ENCODE measurements at regions not wholly inside any gene's neighbourhood (a gene's known extent, or its start where the extent isn't known, plus 50 kb on each side); places are given as distances from the start of the nearest gene placed in this dataset.

- TF ChIP-seq ELK1 (IDR thresholded peaks at IDR 0.05; ENCODE audit: low read depth, low read length) = no peak
- TF ChIP-seq EHF (CRISPR knock-in tag; IDR thresholded peaks at IDR 0.05) = no peak
- peak; percentile 76 for TF ChIP-seq GATA3 (IDR thresholded peaks at IDR 0.05; ENCODE audit: borderline replicate concordance)
- TF ChIP-seq JUNB (IDR thresholded peaks at IDR 0.05) = peak; percentile 66
- no peak for TF ChIP-seq POLR2AphosphoS2 (conservative IDR thresholded peaks at IDR 0.05; ENCODE audit: low read length)
- TF ChIP-seq JUN (IDR thresholded peaks at IDR 0.05) = peak; percentile 37 to 77; a peak in 4 of 5 replicates
- peak in 1 of 2 experiments; percentile 41; a peak in 2 of 5 replicates for TF ChIP-seq RAD21 (conservative IDR thresholded peaks at IDR 0.05 in 1 of 2, IDR thresholded peaks at IDR 0.05 in 1 of 2)
- TF ChIP-seq CTCF (IDR thresholded peaks at IDR 0.05) = 0 out of 3 replicates have a peak, but pooled peaks have one; percentile 10
- no peak for TF ChIP-seq CHD4 (IDR thresholded peaks at IDR 0.05; ENCODE audit: borderline replicate concordance)
- no peak for TF ChIP-seq HOXB5 (CRISPR knock-in tag; IDR thresholded peaks at IDR 0.05)
- peak; percentile 59 for TF ChIP-seq FOSL2 (IDR thresholded peaks at IDR 0.05)
- TF ChIP-seq FOSL2 (CRISPR knock-in tag; IDR thresholded peaks at IDR 0.05) = peak; percentile 87
- TF ChIP-seq HMGXB4 (CRISPR knock-in tag; IDR thresholded peaks at IDR 0.05; ENCODE audit: borderline replicate concordance) = no peak
- no peak for TF ChIP-seq ESRRA (IDR thresholded peaks at IDR 0.05; ENCODE audit: borderline replicate concordance, low read length)
- no peak for TF ChIP-seq TFCP2L1 (CRISPR knock-in tag; IDR thresholded peaks at IDR 0.05)
- TF ChIP-seq HOXA7 (CRISPR knock-in tag; IDR thresholded peaks at IDR 0.05) = no peak
These were observed 77.5 kb upstream of the STEAP1B start (continued) for GRCh38 chr7:22577470-22578001.

GRCh38 chr7:22576612-22577469 is 76.9 kb upstream of the STEAP1B start:
- WGBS (ENCODE audit: missing lambda C conversion rate) = 57% methylated on average over 5 of the region's 5 CpGs
- peak; percentile 16 to 22; a peak in 3 of 6 replicates for ATAC-seq
- H3K27ac ChIP-seq = peak overlapping the region; percentile 54 to 84; a peak in 5 of 6 replicates
- CTCF ChIA-PET = interaction anchor here (0.7 to 3.2 kb wide), 18 partner anchors 8 to 478 kb away, joined by 3 to 52 read pairs (median 4); partner anchors contain the start of gene IL6
- POLR2A ChIA-PET = interaction anchor here (0.6 to 1.2 kb wide), 8 partner anchors 8 to 280 kb away, joined by 3 to 9 read pairs (median 4); partner anchors contain the start of gene IL6
- H3K9me3 ChIP-seq = no peaks in the 10 kb centered on the region
- FAIRE-seq = no peak
- DNase-seq (ENCODE audit: low read depth in 1 of 2, low spot score in 1 of 2) = no peak
- H3K4me2 ChIP-seq = peak overlapping the region; percentile 57
- no peak overlapping the region for H3K4me3 ChIP-seq
- peaks cover 28% of the 10 kb centered on the region for H3K4me1 ChIP-seq
- TF ChIP-seq PHF8 (IDR thresholded peaks at IDR 0.05; ENCODE audit: borderline replicate concordance, low read depth) = no peak
- no peak for TF ChIP-seq MAZ (IDR thresholded peaks at IDR 0.05; ENCODE audit: borderline replicate concordance, low read depth, low read length)
- no peak for TF ChIP-seq KDM5A (IDR thresholded peaks at IDR 0.05)
- no peak for TF ChIP-seq ZSCAN20 (CRISPR knock-in tag; IDR thresholded peaks at IDR 0.05)
- TF ChIP-seq FOSL2 (IDR thresholded peaks at IDR 0.05) = no peak
- no peak for TF ChIP-seq FOSL2 (CRISPR knock-in tag; IDR thresholded peaks at IDR 0.05)
- no peak for TF ChIP-seq PBX3 (IDR thresholded peaks at IDR 0.05)
- no peak for TF ChIP-seq SREBF2 (IDR thresholded peaks at IDR 0.05)
- no peak for TF ChIP-seq BCL3 (IDR thresholded peaks at IDR 0.05)
- no peak for TF ChIP-seq JUNB (IDR thresholded peaks at IDR 0.05)
- TF ChIP-seq POLR2A (IDR thresholded peaks at IDR 0.05; ENCODE audit: low read length) = no peak
- no peak for TF ChIP-seq HEYL (CRISPR knock-in tag; IDR thresholded peaks at IDR 0.05)
- no peak for TF ChIP-seq REST (IDR thresholded peaks at IDR 0.05)
- no peak for TF ChIP-seq HOXA7 (CRISPR knock-in tag; IDR thresholded peaks at IDR 0.05)
